Endodermal cell (in vitro differentiated cells): ENCODE measurements at regions not wholly inside any gene's neighbourhood (a gene's known extent, or its start where the extent isn't known, plus 50 kb on each side); places are given as distances from the start of the nearest gene placed in this dataset.

Experiments
- DNase-seq: peaks from one replicate; pipeline ENCODE4 v3.0.0-alpha.2; 2017
- H3K27ac ChIP-seq: 2 replicates; pipeline ENCODE4 v1.5.1; 2013; ENCODE audit warnings: mild to moderate bottlenecking, low read depth, low read length, moderate library complexity
- H3K27me3 ChIP-seq: 2 replicates; pipeline ENCODE4 v1.6.1; 2013; ENCODE audit warnings: mild to moderate bottlenecking, low read length, moderate library complexity; ENCODE audit not compliant: insufficient read depth, control insufficient read depth, poor library complexity, severe bottlenecking
- H3K36me3 ChIP-seq: 2 replicates; pipeline ENCODE4 v1.7.0; 2013; ENCODE audit warnings: mild to moderate bottlenecking, low read length, moderate library complexity; ENCODE audit not compliant: control insufficient read depth, insufficient read depth
- H3K4me1 ChIP-seq: one replicate; pipeline ENCODE4 v1.7.0; 2013; ENCODE audit warnings: low read length; ENCODE audit not compliant: control insufficient read depth, insufficient read depth
- H3K4me3 ChIP-seq: 2 replicates; pipeline ENCODE4 v1.5.1; 2013; ENCODE audit warnings: mild to moderate bottlenecking, low read length, moderate library complexity
- H3K9ac ChIP-seq: 2 replicates; pipeline ENCODE4 v1.6.1; 2013; ENCODE audit warnings: mild to moderate bottlenecking, low read length, moderate library complexity; ENCODE audit not compliant: poor library complexity, severe bottlenecking; ENCODE audit errors: extremely low read depth
- H3K9me3 ChIP-seq: 2 replicates; pipeline ENCODE4 v1.6.1; 2013; ENCODE audit warnings: mild to moderate bottlenecking, low read length, moderate library complexity; ENCODE audit not compliant: control insufficient read depth
- H3K27ac Mint-ChIP-seq: 2 replicates; pipeline ENCODE4 v1.8.0; 2020; ENCODE audit warnings: mixed read lengths
- H3K27me3 Mint-ChIP-seq: 2 replicates; pipeline ENCODE4 v1.8.0; 2021; ENCODE audit warnings: mild to moderate bottlenecking, mixed read lengths; ENCODE audit not compliant: insufficient read depth
- H3K36me3 Mint-ChIP-seq: 2 replicates; pipeline ENCODE4 v1.8.0; 2020; ENCODE audit warnings: low read depth, mixed read lengths
- H3K4me1 Mint-ChIP-seq: 2 replicates; pipeline ENCODE4 v1.8.0; 2020; ENCODE audit warnings: mixed read lengths
- H3K4me3 Mint-ChIP-seq: 2 replicates; pipeline ENCODE4 v1.8.0; 2020; ENCODE audit warnings: mild to moderate bottlenecking, moderate library complexity, mixed read lengths
- H3K9me3 Mint-ChIP-seq: 2 replicates; pipeline ENCODE4 v1.8.0; 2020; ENCODE audit warnings: mild to moderate bottlenecking, mixed read lengths
- WGBS, 2 experiments: methylation state at CpG; one replicate each; pipeline versions ENCODE4 v1.1.5 to v1.1.7; 2013; ENCODE audit warnings: missing lambda C conversion rate in 2 of 2, mixed read lengths in 1 of 2; ENCODE audit not compliant: insufficient coverage in 1 of 2, insufficient read length in 1 of 2; 5-methylcytosine and 5-hydroxymethylcytosine counted together
- TF ChIP-seq, protein P1 (sequence below): fragments of 200-600 bp; sonication (generic); conservative IDR thresholded peaks from 2 replicates; pipeline ENCODE4 v1.5.0; 2021; ENCODE audit warnings: antibody characterized with exemption, mild to moderate bottlenecking

DNA sequence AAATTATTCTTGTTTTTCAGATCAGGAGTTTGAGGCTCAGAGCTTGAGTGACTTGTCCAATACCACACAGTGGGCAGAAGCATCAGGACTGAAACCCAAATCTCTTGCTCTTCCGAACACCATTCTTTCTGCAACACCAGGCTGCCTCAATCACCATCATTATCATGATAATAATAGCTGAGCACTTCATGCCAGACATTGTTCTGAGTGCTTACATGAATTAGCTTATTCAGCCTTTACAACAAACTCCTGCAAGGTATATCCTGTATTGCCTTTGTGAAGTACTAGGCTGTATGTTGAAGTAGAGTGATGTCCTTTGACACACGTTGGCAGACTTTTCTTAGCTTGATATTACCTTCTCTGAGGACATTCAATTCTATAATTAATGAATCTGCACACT is 257.4 kb upstream of the ATP2B1 start:
- whole genome bisulfite sequencing, 2 experiments, result 59 to 83% methylated on average over 1 to 2 of the region's 2 CpGs
- H3K27me3 Mint-ChIP-seq, result no peaks in the 10 kb centered on the region
- Histone ChIP-seq H3K9me3 (no peaks in the 10 kb centered on the region), H3K4me1 (no peaks in the 10 kb centered on the region), H3K4me3 (no peak overlapping the region), H3K36me3 (no peaks in the 10 kb centered on the region), H3K27me3 (no peaks in the 10 kb centered on the region), H3K9ac (no peak overlapping the region), H3K27ac (no peak overlapping the region)
- no peaks in the 10 kb centered on the region for H3K9me3 Mint-ChIP-seq
- H3K4me1 Mint-ChIP-seq, result peaks cover 7% of the 10 kb centered on the region
- TF ChIP-seq, protein P1, sequence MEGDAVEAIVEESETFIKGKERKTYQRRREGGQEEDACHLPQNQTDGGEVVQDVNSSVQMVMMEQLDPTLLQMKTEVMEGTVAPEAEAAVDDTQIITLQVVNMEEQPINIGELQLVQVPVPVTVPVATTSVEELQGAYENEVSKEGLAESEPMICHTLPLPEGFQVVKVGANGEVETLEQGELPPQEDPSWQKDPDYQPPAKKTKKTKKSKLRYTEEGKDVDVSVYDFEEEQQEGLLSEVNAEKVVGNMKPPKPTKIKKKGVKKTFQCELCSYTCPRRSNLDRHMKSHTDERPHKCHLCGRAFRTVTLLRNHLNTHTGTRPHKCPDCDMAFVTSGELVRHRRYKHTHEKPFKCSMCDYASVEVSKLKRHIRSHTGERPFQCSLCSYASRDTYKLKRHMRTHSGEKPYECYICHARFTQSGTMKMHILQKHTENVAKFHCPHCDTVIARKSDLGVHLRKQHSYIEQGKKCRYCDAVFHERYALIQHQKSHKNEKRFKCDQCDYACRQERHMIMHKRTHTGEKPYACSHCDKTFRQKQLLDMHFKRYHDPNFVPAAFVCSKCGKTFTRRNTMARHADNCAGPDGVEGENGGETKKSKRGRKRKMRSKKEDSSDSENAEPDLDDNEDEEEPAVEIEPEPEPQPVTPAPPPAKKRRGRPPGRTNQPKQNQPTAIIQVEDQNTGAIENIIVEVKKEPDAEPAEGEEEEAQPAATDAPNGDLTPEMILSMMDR, result no peak
- no peak for DNase-seq
- no peak overlapping the region for H3K27ac Mint-ChIP-seq
- no peaks in the 10 kb centered on the region for H3K36me3 Mint-ChIP-seq
- H3K4me3 Mint-ChIP-seq, result no peak overlapping the region

DNA sequence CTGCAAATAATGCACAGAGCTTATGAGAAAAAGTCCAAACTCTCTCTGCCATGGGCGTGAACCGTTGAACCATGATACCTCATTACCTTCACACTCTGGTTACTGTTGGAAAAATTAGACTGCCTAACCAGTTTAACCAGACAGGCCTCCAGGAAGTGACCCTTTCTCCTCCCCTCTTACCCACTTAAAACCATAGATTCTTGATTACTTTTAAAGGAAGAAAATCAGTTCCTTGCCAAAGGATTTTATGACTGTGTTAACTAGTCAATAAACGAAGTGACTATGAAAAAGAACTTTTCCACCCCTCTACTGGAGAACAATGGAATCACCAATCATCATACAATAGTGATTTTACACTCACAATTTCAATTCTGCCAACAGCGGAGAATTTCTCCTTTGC is 254.0 kb upstream of the ATP2B1 start:
- Mint-ChIP-seq H3K27me3 (no peaks in the 10 kb centered on the region), H3K27ac (no peak overlapping the region), H3K4me3 (no peak overlapping the region), H3K36me3 (no peaks in the 10 kb centered on the region), H3K4me1 (no peaks in the 10 kb centered on the region), H3K9me3 (no peaks in the 10 kb centered on the region)
- Histone ChIP-seq H3K36me3 (no peaks in the 10 kb centered on the region), H3K27ac (no peak overlapping the region), H3K9me3 (no peaks in the 10 kb centered on the region), H3K4me1 (no peaks in the 10 kb centered on the region), H3K4me3 (no peak overlapping the region), H3K27me3 (no peaks in the 10 kb centered on the region), H3K9ac (no peak overlapping the region)
- TF ChIP-seq, protein P1, result peak; percentile 49
- DNase-seq, result no peak
- WGBS, 2 experiments, result 94 to 95% methylated on average over 3 to 4 of the region's 4 CpGs

DNA sequence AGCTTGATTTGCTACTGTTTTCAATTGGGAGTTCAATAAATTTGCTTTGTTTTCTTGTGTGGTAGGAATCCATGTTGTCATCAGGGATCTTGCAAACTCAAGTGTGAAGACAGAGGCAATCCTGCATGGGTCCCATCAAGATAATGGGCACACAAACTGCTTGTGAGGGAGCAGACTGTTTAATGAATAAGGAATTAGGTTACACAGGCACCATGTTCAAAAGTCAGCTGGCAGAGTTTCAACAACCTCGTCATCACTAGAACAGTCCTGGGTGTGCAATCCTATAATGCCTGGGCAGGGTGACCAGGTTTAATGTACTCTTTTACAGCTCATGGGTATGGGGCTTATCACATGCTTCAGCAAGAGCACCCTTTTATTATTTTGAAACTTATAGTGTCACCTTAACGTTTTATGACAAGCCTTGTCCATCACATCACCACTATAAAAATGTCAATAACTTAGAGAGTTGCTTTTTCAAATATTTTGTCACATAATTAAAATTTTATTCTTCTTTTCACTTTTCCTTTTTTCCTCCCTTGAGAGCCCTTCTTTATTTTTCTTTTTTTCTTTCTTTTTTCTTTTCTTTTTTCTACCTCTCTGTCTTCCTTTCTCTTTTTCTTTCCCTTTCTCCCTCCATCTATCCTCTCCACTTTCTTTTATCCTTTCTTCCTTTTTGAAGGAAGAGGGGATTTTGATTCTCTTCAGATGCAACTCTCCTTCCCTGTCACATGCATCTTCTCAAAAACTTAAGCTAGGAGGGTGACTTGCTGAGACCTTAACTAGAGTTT is 252.2 kb upstream of the ATP2B1 start:
- H3K36me3 ChIP-seq, result no peaks in the 10 kb centered on the region
- DNase-seq, result no peak
- no peaks in the 10 kb centered on the region for H3K9me3 Mint-ChIP-seq
- 75 to 83% methylated on average over 2 of the region's 2 CpGs for WGBS, 2 experiments
- no peak overlapping the region for H3K4me3 ChIP-seq
- TF ChIP-seq, protein P1, result no peak
- no peaks in the 10 kb centered on the region for H3K27me3 Mint-ChIP-seq
- no peaks in the 10 kb centered on the region for H3K27me3 ChIP-seq
- no peaks in the 10 kb centered on the region for H3K4me1 ChIP-seq
- no peaks in the 10 kb centered on the region for H3K36me3 Mint-ChIP-seq
- no peak overlapping the region for H3K9ac ChIP-seq
- H3K9me3 ChIP-seq, result no peaks in the 10 kb centered on the region
- no peak overlapping the region for H3K27ac Mint-ChIP-seq
- H3K4me3 Mint-ChIP-seq, result no peak overlapping the region
- no peak overlapping the region for H3K27ac ChIP-seq
- H3K4me1 Mint-ChIP-seq, result no peaks in the 10 kb centered on the region
